Panc1 (cell line): ENCODE measurements at regions not wholly inside any gene's neighbourhood (a gene's known extent, or its start where the extent isn't known, plus 50 kb on each side); places are given as distances from the start of the nearest gene placed in this dataset.

ENCODE experiments used
- ATAC-seq: fragments of 200-7000 bp; cut with Tn5 transposase; 2 replicates; pipeline ENCODE4 v1.9.1; 2020; ENCODE audit warnings: mild to moderate bottlenecking, moderate library complexity
- BruUV-seq: library from RNA; stranded (reverse); fragments of 400-500 nt; replicated peaks from 2 replicates; lab custom pipeline; 2021; lab: Mats Ljungman, UMichigan
- CTCF ChIA-PET: fragments of 300-600 bp; sonication (Branson Sonifier 250); formaldehyde crosslinking; loops from one replicate; lab custom pipeline; 2022; ENCODE audit warnings: antibody characterized with exemption; lab: Charles Lee
- POLR2A ChIA-PET: fragments of 300-600 bp; sonication (Branson Sonifier 250); formaldehyde crosslinking; loops from one replicate; lab custom pipeline; 2022; ENCODE audit warnings: antibody characterized with exemption; lab: Charles Lee
- DNase-seq: peaks from one replicate; pipeline ENCODE4 v3.0.0-alpha.2; 2010; ENCODE audit warnings: low read depth, low spot score
- H3K27ac ChIP-seq: 2 replicates; pipeline ENCODE4 v1.5.1; 2011; ENCODE audit warnings: mild to moderate bottlenecking, low read length, inconsistent platforms
- H3K27me3 ChIP-seq: fragments of 200-500 bp; sonication (Bioruptor generic); 2 replicates; pipeline ENCODE4 v1.6.0; 2014; ENCODE audit warnings: low read length, inconsistent platforms; ENCODE audit not compliant: control insufficient read depth, insufficient read depth
- H3K36me3 ChIP-seq: fragments of 200-500 bp; sonication (Bioruptor generic); 2 replicates; pipeline ENCODE4 v1.5.1; 2014; ENCODE audit warnings: inconsistent platforms, mild to moderate bottlenecking, low read length, moderate library complexity; ENCODE audit not compliant: control insufficient read depth, insufficient read depth
- H3K4me1 ChIP-seq: 2 replicates; pipeline ENCODE4 v1.5.1; 2011; ENCODE audit warnings: inconsistent platforms, mild to moderate bottlenecking, low read length, moderate library complexity; ENCODE audit not compliant: control insufficient read depth, insufficient read depth
- H3K4me3 ChIP-seq, 2 experiments: 2 replicates each; pipeline ENCODE4 v1.5.1; 2011 to 2012; ENCODE audit warnings: low read depth in 2 of 2, low read length in 2 of 2, mild to moderate bottlenecking in 2 of 2, inconsistent platforms in 1 of 2, moderate library complexity in 1 of 2
- H3K9me3 ChIP-seq: fragments of 200-500 bp; sonication (Bioruptor generic); 2 replicates; pipeline ENCODE4 v1.5.1; 2014; ENCODE audit warnings: low read depth, mild to moderate bottlenecking, inconsistent platforms, low read length, moderate library complexity; ENCODE audit not compliant: control insufficient read depth, insufficient read depth
- REST ChIP-seq, 2 experiments: IDR thresholded peaks; 2 replicates each; pipeline ENCODE4 v1.6.1; 2011 to 2012; ENCODE audit warnings: low read depth in 2 of 2, control low read depth in 1 of 2, low read length in 1 of 2, mild to moderate bottlenecking in 1 of 2, moderate library complexity in 1 of 2; ENCODE audit not compliant: insufficient read depth in 1 of 2
- TCF7L2 ChIP-seq: IDR thresholded peaks from 2 replicates; pipeline ENCODE4 v1.6.1; 2011; ENCODE audit warnings: mild to moderate bottlenecking, low read depth, low read length, inconsistent platforms
- in situ Hi-C: cut with HindIII; loops from 2 replicates; pipeline ENCODE4 v1.10.0; 2016; ENCODE audit warnings: low sequenced_read_pairs, low pct_unique_long_range_greater_than_20kb
- intact Hi-C: fragments of 100-400 bp; cut with micrococcal nuclease; formaldehyde crosslinking; loops from one replicate; pipeline ENCODE4 v1.10.0; 2022; ENCODE audit not compliant: unreplicated experiment

- POLR2A ChIA-PET: interaction anchor here (0.6 kb wide), 1 partner anchor 8 kb away, joined by 5 read pairs; no protein-coding TSS in a partner anchor
- CTCF ChIA-PET: no interaction called here
- H3K27me3 ChIP-seq: no peaks in the 10 kb centered on the region
- in situ Hi-C loops: no loop called here
- BruUV-seq: no TSS peak
- H3K9me3 ChIP-seq: no peaks in the 10 kb centered on the region
- no peaks in the 10 kb centered on the region for H3K36me3 ChIP-seq
- intact Hi-C loops: no loop called here
- no peak overlapping the region for H3K27ac ChIP-seq
- no peak for DNase-seq
- no peak overlapping the region for H3K4me3 ChIP-seq
- TF ChIP-seq TCF7L2: no peak
- H3K4me1 ChIP-seq: no peaks in the 10 kb centered on the region; the same call in 1 of the 2 replicates
- no peak for ATAC-seq
These were observed 305.0 kb upstream of the C2CD4B start for GRCh38 chr15:62469874-62470688.

- CTCF ChIA-PET: no interaction called here
- intact Hi-C loops: no loop called here
- no peaks in the 10 kb centered on the region for H3K9me3 ChIP-seq
These were observed 307.7 kb upstream of the C2CD4B start for GRCh38 chr15:62472616-62473299.

More at GRCh38 chr15:62472616-62473299, 307.7 kb upstream of the C2CD4B start:
- no peak overlapping the region for H3K4me3 ChIP-seq
- in situ Hi-C loops: no loop called here
- POLR2A ChIA-PET: no interaction called here
- no TSS peak for BruUV-seq
- H3K4me1 ChIP-seq: no peaks in the 10 kb centered on the region; the same call in 1 of the 2 replicates
- ATAC-seq (no peak), DNase-seq (no peak)
- no peaks in the 10 kb centered on the region for H3K36me3 ChIP-seq
- no peak overlapping the region for H3K27ac ChIP-seq
- TF ChIP-seq REST (IDR thresholded peaks at IDR 0.05; ENCODE audit: insufficient read depth in 1 of 2, low read depth in 2 of 2, low read length in 1 of 2) (no peak), TCF7L2 (no peak)
- no peaks in the 10 kb centered on the region for H3K27me3 ChIP-seq
